HEK293T (cell line): ENCODE measurements at regions not wholly inside any gene's neighbourhood (a gene's known extent, or its start where the extent isn't known, plus 50 kb on each side); places are given as distances from the start of the nearest gene placed in this dataset.
"Not testable (repeated sequence)": the region's sequence is repeated elsewhere in the genome, so short reads cannot be mapped to it uniquely, and the experiment has no call there.

Experiments used
- BHLHE40 ChIP-seq: fragments of 450-650 bp; IDR thresholded peaks from 2 replicates; pipeline ENCODE4 v1.6.1; 2016; ENCODE audit warnings: mild to moderate bottlenecking, moderate library complexity, borderline replicate concordance
- CTBP1 ChIP-seq: fragments of 450-650 bp; IDR thresholded peaks from 2 replicates; pipeline ENCODE4 v1.6.1; 2016; ENCODE audit warnings: borderline replicate concordance
- ELF4 ChIP-seq: fragments of 450-650 bp; IDR thresholded peaks from 2 replicates; pipeline ENCODE4 v1.6.1; 2017; ENCODE audit warnings: antibody characterized with exemption
- FOXA1 ChIP-seq: fragments of 450-650 bp; IDR thresholded peaks from 2 replicates; pipeline ENCODE4 v1.6.1; 2016; ENCODE audit warnings: mild to moderate bottlenecking
- FOXK2 ChIP-seq: fragments of 450-650 bp; IDR thresholded peaks from 2 replicates; pipeline ENCODE4 v1.6.1; 2016; ENCODE audit warnings: mild to moderate bottlenecking
- FOXM1 ChIP-seq: fragments of 450-650 bp; IDR thresholded peaks from 2 replicates; pipeline ENCODE4 v1.6.1; 2017; ENCODE audit warnings: mild to moderate bottlenecking, borderline replicate concordance
- TARDBP ChIP-seq: fragments of 450-650 bp; IDR thresholded peaks from 2 replicates; pipeline ENCODE4 v1.6.1; 2016

DNA sequence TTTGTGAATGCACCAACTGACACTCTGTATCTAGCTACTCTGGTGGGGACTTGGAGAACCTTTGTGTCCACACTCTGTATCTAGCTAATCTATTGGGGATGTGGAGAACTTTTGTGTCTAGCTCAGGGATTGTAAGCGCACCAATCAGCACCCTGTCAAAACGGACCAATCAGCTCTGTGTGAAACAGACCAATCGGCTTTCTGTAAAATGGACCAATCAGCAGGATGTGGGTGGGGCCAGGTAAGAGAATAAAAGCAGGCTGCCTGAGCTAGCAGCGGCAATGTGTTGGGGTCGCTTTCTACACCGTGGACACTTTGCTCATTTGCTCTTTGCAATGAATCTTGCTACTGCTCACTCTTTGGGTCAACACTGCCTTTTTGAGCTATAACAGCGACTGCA lies 78.5 kb upstream of the KCNAB1 start:
- not testable (repeated sequence) for TF ChIP-seq FOXK2, FOXM1, FOXA1, BHLHE40, CTBP1, ELF4, TARDBP
